OCI-LY3 (cell line): ENCODE measurements at regions not wholly inside any gene's neighbourhood (a gene's known extent, or its start where the extent isn't known, plus 50 kb on each side); places are given as distances from the start of the nearest gene placed in this dataset.

ENCODE experiments used
- H2AFZ ChIP-seq: fragments of 200-600, 300-600 bp; shearing (Covaris generic); 2 replicates; pipeline ENCODE4 v1.6.0; 2014; ENCODE audit warnings: antibody characterized with exemption, low read depth, low read length
- H3K27ac ChIP-seq: fragments of 200-600, 300-600 bp; sonication (generic); 2 replicates; pipeline ENCODE4 v1.5.1; 2014; ENCODE audit warnings: mild to moderate bottlenecking, low read length, moderate library complexity, mixed read lengths
- H3K27me3 ChIP-seq: fragments of 200-600, 300-600 bp; sonication (generic); 2 replicates; pipeline ENCODE4 v1.6.1; 2014; ENCODE audit warnings: low read depth, low read length, mixed read lengths
- H3K36me3 ChIP-seq: fragments of 200-600, 300-600 bp; sonication (generic); replicated peaks from 2 replicates; pipeline ENCODE3; 2014; ENCODE audit warnings: low read depth, low read length, mixed read lengths
- H3K4me1 ChIP-seq: fragments of 300-600, 200-600 bp; sonication (generic); 2 replicates; pipeline ENCODE4 v1.6.1; 2014; ENCODE audit warnings: low read length, mixed read lengths
- H3K4me2 ChIP-seq: fragments of 200-600, 300-600 bp; sonication (generic); 2 replicates; pipeline ENCODE4 v1.6.1; 2014; ENCODE audit warnings: low read length, mixed read lengths
- H3K4me3 ChIP-seq: fragments of 300-600, 200-600 bp; sonication (generic); 2 replicates; pipeline ENCODE4 v1.5.1; 2014; ENCODE audit warnings: antibody characterized with exemption, mild to moderate bottlenecking, low read length, moderate library complexity
- H3K79me2 ChIP-seq: fragments of 300-600, 200-600 bp; shearing (Covaris generic); 2 replicates; pipeline ENCODE4 v1.6.1; 2014; ENCODE audit warnings: mild to moderate bottlenecking, low read length, mixed read lengths
- H3K9ac ChIP-seq: fragments of 300-600, 200-600 bp; shearing (Covaris generic); 2 replicates; pipeline ENCODE4 v1.6.0; 2014; ENCODE audit warnings: mild to moderate bottlenecking, low read length, moderate library complexity
- H3K9me3 ChIP-seq: fragments of 200-600, 300-600 bp; shearing (Covaris generic); 2 replicates; pipeline ENCODE4 v1.6.1; 2014; ENCODE audit warnings: low read length, mixed read lengths; ENCODE audit not compliant: insufficient read depth
- H4K20me1 ChIP-seq: fragments of 200-600, 300-600 bp; sonication (generic); 2 replicates; pipeline ENCODE4 v1.6.1; 2016; ENCODE audit warnings: low read length, mixed read lengths; ENCODE audit not compliant: insufficient read depth
- EZH2phosphoT487 ChIP-seq: fragments of 200-600 bp; shearing (Covaris generic); IDR thresholded peaks from 2 replicates; pipeline ENCODE4 v1.6.1; 2018; ENCODE audit warnings: antibody characterized with exemption, mixed run types, low read depth
- TF ChIP-seq, protein P1 (sequence below): fragments of 200-600, 300-600 bp; sonication (generic); IDR thresholded peaks from 2 replicates; pipeline ENCODE4 v1.5.1; 2014; ENCODE audit warnings: antibody characterized with exemption, low read length, low read depth

DNA sequence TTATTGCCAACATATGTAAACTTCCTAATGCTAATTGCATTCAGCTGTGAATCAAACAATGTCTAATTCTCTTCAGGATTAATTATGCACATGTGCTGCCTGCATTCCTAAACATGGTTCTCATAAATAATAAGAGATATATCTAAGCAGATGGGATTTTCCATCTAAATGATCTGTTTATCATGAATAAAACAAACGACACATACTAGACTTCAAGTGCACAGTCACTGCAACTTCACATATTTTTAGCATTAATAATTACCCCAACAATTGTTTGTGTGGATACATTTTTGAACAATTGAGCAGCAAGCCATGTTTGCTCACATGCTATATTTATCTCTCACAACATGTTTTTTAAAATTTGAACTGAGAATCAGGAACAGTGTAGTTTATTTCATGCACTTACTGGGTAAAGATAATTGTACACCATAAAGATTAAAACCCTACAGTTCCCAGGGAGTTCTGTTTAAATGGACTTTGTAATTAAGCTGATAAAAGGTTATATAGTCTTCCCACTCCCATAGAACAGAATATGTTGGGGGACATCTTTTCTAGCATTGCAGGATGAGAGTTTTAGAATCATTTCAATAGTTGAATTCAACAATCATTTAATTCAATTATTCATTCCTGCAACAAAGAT lies 378.5 kb downstream of the MDFIC start:
- Histone ChIP-seq H3K27me3 (no peaks in the 10 kb centered on the region), H2AFZ (no peak overlapping the region), H3K9me3 (no peaks in the 10 kb centered on the region), H3K9ac (no peak overlapping the region), H3K4me1 (peaks cover 6% of the 10 kb centered on the region), H4K20me1 (no peaks in the 10 kb centered on the region), H3K4me3 (no peak overlapping the region), H3K36me3 (no peaks in the 10 kb centered on the region), H3K79me2 (no peaks in the 10 kb centered on the region), H3K27ac (no peak overlapping the region), H3K4me2 (no peak overlapping the region)
- TF ChIP-seq, protein P1, sequence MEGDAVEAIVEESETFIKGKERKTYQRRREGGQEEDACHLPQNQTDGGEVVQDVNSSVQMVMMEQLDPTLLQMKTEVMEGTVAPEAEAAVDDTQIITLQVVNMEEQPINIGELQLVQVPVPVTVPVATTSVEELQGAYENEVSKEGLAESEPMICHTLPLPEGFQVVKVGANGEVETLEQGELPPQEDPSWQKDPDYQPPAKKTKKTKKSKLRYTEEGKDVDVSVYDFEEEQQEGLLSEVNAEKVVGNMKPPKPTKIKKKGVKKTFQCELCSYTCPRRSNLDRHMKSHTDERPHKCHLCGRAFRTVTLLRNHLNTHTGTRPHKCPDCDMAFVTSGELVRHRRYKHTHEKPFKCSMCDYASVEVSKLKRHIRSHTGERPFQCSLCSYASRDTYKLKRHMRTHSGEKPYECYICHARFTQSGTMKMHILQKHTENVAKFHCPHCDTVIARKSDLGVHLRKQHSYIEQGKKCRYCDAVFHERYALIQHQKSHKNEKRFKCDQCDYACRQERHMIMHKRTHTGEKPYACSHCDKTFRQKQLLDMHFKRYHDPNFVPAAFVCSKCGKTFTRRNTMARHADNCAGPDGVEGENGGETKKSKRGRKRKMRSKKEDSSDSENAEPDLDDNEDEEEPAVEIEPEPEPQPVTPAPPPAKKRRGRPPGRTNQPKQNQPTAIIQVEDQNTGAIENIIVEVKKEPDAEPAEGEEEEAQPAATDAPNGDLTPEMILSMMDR: no peak
- TF ChIP-seq EZH2phosphoT487: no peak

DNA sequence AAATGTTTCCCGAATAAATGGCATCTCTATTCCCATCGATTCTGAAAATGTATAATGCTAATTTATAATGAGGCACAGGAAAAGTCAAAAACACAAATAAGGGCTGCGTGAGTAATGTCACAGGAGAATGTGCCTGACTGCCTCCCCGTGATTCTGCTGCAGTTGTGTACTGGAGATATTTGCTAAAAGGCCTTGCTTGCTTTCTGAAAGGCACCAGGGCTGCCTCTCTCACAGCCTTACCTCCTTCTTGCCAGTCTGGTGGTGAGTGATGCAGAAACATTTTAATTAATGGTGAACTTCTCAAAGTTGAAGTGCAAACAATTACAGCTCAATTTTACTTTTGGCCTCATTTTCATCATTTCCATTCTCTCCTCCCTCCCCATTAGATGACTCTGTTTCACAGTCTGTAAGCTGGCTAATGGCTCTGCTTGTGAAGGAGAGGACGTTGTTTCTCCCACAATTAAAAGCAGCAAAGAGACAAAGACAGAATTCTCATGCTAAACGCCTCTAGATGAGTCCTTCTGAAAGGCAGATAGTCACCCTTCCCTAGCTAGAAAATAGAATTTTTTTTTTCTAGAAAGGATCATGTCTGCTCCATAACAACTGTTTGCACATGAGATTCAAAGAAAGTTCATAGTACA lies 377.6 kb downstream of the MDFIC start:
- H3K4me3 ChIP-seq: no peak overlapping the region
- no peaks in the 10 kb centered on the region for H3K36me3 ChIP-seq
- H3K27me3 ChIP-seq: no peaks in the 10 kb centered on the region
- H3K4me2 ChIP-seq: no peak overlapping the region
- no peaks in the 10 kb centered on the region for H4K20me1 ChIP-seq
- H3K27ac ChIP-seq: no peak overlapping the region
- H3K79me2 ChIP-seq: no peaks in the 10 kb centered on the region
- H3K9me3 ChIP-seq: no peaks in the 10 kb centered on the region
- TF ChIP-seq, protein P1: no peak
- no peak for TF ChIP-seq EZH2phosphoT487
- H2AFZ ChIP-seq: no peak overlapping the region
- peaks cover 6% of the 10 kb centered on the region for H3K4me1 ChIP-seq
- H3K9ac ChIP-seq: no peak overlapping the region

DNA sequence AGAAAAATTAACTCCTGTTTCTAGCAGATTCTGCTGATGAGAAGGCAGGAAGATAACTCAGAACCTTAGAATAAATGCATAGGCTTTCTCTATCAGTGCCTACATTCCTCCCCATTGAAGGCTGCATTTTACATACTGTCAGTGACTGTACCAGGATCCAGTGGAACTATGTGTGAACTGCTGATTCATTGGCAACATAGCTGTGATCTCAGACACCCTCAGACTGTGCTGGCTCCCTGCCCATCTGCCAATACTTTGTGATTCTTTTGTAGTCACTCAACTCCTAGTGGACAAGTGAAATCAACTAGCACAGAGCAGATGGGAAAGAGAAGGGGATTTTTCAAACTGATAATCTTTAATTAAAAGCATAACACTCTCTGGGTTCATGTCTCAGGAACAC lies 375.8 kb downstream of the MDFIC start:
- no peak overlapping the region for H3K27ac ChIP-seq
- no peaks in the 10 kb centered on the region for H4K20me1 ChIP-seq
- H3K4me1 ChIP-seq: peaks cover 6% of the 10 kb centered on the region
- H3K9ac ChIP-seq: no peak overlapping the region
- no peaks in the 10 kb centered on the region for H3K9me3 ChIP-seq
- H3K4me3 ChIP-seq: no peak overlapping the region
- no peaks in the 10 kb centered on the region for H3K79me2 ChIP-seq
- H2AFZ ChIP-seq: no peak overlapping the region
- no peaks in the 10 kb centered on the region for H3K36me3 ChIP-seq
- no peak overlapping the region for H3K4me2 ChIP-seq
- no peaks in the 10 kb centered on the region for H3K27me3 ChIP-seq
- no peak for TF ChIP-seq EZH2phosphoT487
- TF ChIP-seq, protein P1: no peak

DNA sequence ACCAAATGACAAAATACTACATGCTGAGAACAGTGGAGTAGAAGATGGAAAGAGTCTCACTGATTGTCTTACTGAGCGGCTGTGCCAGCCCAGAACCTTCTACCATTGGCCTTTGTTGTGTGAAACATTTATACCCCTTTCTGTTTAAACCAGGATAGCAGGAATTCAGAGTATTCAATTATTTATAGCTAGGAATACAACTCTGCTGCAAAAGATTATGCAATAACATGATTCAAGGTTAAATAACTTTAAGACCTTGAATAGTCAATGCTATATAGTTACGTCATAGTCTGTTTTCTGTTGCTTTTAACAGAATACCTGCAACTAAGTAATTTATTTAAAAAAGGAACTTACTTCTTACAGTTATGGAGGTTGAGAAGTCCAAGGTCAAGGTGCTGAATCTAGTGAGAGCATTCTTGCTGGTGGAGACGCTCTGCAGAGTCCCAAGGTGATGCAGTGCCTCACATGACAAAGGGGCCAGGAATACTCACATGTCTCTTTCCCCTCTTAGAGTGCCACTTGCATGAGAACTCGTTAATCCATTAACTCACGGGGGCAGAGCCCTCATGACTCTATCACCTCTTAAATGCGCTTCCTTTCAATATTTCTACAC lies 371.8 kb downstream of the MDFIC start:
- no peaks in the 10 kb centered on the region for H3K27me3 ChIP-seq
- H3K79me2 ChIP-seq: no peaks in the 10 kb centered on the region
- TF ChIP-seq, protein P1: no peak
- no peak for TF ChIP-seq EZH2phosphoT487
- H3K4me1 ChIP-seq: peaks cover 6% of the 10 kb centered on the region
- no peak overlapping the region for H3K27ac ChIP-seq
- no peaks in the 10 kb centered on the region for H3K9me3 ChIP-seq
- H4K20me1 ChIP-seq: no peaks in the 10 kb centered on the region
- H3K9ac ChIP-seq: no peak overlapping the region
- no peak overlapping the region for H3K4me2 ChIP-seq
- H3K36me3 ChIP-seq: no peaks in the 10 kb centered on the region
- no peak overlapping the region for H3K4me3 ChIP-seq
- no peak overlapping the region for H2AFZ ChIP-seq
